Breast epithelium (tissue), 4 donors: ENCODE measurements at regions not wholly inside any gene's neighbourhood (a gene's known extent, or its start where the extent isn't known, plus 50 kb on each side); places are given as distances from the start of the nearest gene placed in this dataset.

ENCODE experiments used
- DNase-seq, 2 donors: peaks; one replicate each; pipeline ENCODE4 v3.0.0-alpha.2; 2019; ENCODE audit warnings: low spot score in 2 of 2
- H3K27ac ChIP-seq, 2 donors: fragments of 200-600 bp; sonication (generic) in 1 of 2; one replicate each; pipeline ENCODE4 v1.5.1; 2016 to 2019; ENCODE audit warnings: mild to moderate bottlenecking in 1 of 2
- H3K27me3 ChIP-seq, 2 donors: fragments of 200-600 bp; sonication (generic) in 1 of 2; one replicate each; pipeline versions ENCODE4 v1.5.1 to v1.6.0; 2017 to 2019; ENCODE audit warnings: control low read depth in 1 of 2, mild to moderate bottlenecking in 1 of 2
- H3K36me3 ChIP-seq: fragments of 200-600 bp; one replicate; pipeline ENCODE4 v1.5.1; 2019
- H3K4me1 ChIP-seq, 2 donors: fragments of 200-600 bp; sonication (generic); one replicate each; pipeline ENCODE4 v1.5.1; 2016 to 2019; ENCODE audit warnings: control low read depth in 1 of 2
- H3K4me3 ChIP-seq, 3 donors: fragments of 200-600 bp; sonication (generic); 1 replicate in 2 of 3; 2 replicates in 1 of 3; pipeline ENCODE4 v1.5.1; 2016 to 2019; ENCODE audit warnings: mild to moderate bottlenecking in 3 of 3, moderate library complexity in 2 of 3
- H3K9me3 ChIP-seq, 2 donors: fragments of 200-600 bp; sonication (generic) in 1 of 2; one replicate each; pipeline ENCODE4 v1.5.1; 2016 to 2019; ENCODE audit warnings: control low read depth in 1 of 2
- CTCF ChIP-seq, 3 donors: fragments of 450-650 bp; IDR thresholded peaks; one replicate each; pipeline ENCODE4 v1.5.1; 2016 to 2017; ENCODE audit warnings: antibody characterized with exemption in 3 of 3, mild to moderate bottlenecking in 3 of 3, moderate library complexity in 3 of 3
- POLR2A ChIP-seq: fragments of 450-650 bp; IDR thresholded peaks from one replicate; pipeline ENCODE4 v1.6.1; 2016; ENCODE audit warnings: antibody characterized with exemption, mild to moderate bottlenecking, moderate library complexity
- POLR2AphosphoS5 ChIP-seq, 3 donors: sonication (generic); formaldehyde crosslinking; IDR thresholded peaks; one replicate each; pipeline ENCODE4 v1.6.1; 2017; ENCODE audit warnings: antibody characterized with exemption in 3 of 3
- intact Hi-C: fragments of 100-400 bp; cut with DNase I; formaldehyde crosslinking; loops from one replicate; pipeline ENCODE4 v1.15.1; 2023; ENCODE audit warnings: low total_unique reads

- no peaks in the 10 kb centered on the region for H3K27me3 ChIP-seq
- intact Hi-C loops, result no loop called here
- no peaks in the 10 kb centered on the region for H3K36me3 ChIP-seq
- H3K4me3 ChIP-seq, result no peak overlapping the region
- H3K27ac ChIP-seq, result no peak overlapping the region
- no peaks in the 10 kb centered on the region for H3K4me1 ChIP-seq
- H3K9me3 ChIP-seq, result peaks cover 0 to 2% of the 10 kb centered on the region in 2 donors
- no peak for TF ChIP-seq POLR2A
- TF ChIP-seq POLR2AphosphoS5 (IDR thresholded peaks at IDR 0.05), result no peak
- TF ChIP-seq CTCF (IDR thresholded peaks at IDR 0.05), result no peak
- DNase-seq, result no peak
Measured at GRCh38 chr1:221001167-221001566, 121.9 kb downstream of the HLX start.

GRCh38 chr1:221002601-221003000 is 123.4 kb downstream of the HLX start:
- Histone ChIP-seq H3K9me3 (peaks cover 0 to 2% of the 10 kb centered on the region in 2 donors), H3K27me3 (no peaks in the 10 kb centered on the region), H3K36me3 (no peaks in the 10 kb centered on the region), H3K27ac (no peak overlapping the region), H3K4me1 (no peaks in the 10 kb centered on the region), H3K4me3 (no peak overlapping the region)
- intact Hi-C loops, result no loop called here
- TF ChIP-seq CTCF (IDR thresholded peaks at IDR 0.05) (no peak), POLR2A (no peak), POLR2AphosphoS5 (IDR thresholded peaks at IDR 0.05) (no peak)
- DNase-seq, result no peak

GRCh38 chr1:221011145-221011544 is 131.9 kb downstream of the HLX start:
- Histone ChIP-seq H3K4me3 (no peak overlapping the region), H3K27me3 (no peaks in the 10 kb centered on the region), H3K4me1 (no peaks in the 10 kb centered on the region), H3K9me3 (no peaks in the 10 kb centered on the region), H3K36me3 (no peaks in the 10 kb centered on the region), H3K27ac (no peak overlapping the region)
- DNase-seq, result no peak
- TF ChIP-seq POLR2A (no peak), POLR2AphosphoS5 (IDR thresholded peaks at IDR 0.05) (no peak), CTCF (IDR thresholded peaks at IDR 0.05) (no peak)
- intact Hi-C loops, result no loop called here

GRCh38 chr1:221012120-221012519 is 132.9 kb downstream of the HLX start:
- no peaks in the 10 kb centered on the region for H3K4me1 ChIP-seq
- H3K9me3 ChIP-seq, result no peaks in the 10 kb centered on the region
- no peaks in the 10 kb centered on the region for H3K36me3 ChIP-seq
- no peak overlapping the region for H3K4me3 ChIP-seq
- H3K27ac ChIP-seq, result no peak overlapping the region
- intact Hi-C loops, result no loop called here
- no peak for DNase-seq
- TF ChIP-seq CTCF (IDR thresholded peaks at IDR 0.05), result no peak
- TF ChIP-seq POLR2A, result no peak
- TF ChIP-seq POLR2AphosphoS5 (IDR thresholded peaks at IDR 0.05), result no peak
- no peaks in the 10 kb centered on the region for H3K27me3 ChIP-seq

GRCh38 chr1:221013691-221014660 is 134.7 kb downstream of the HLX start:
- no peak overlapping the region for H3K27ac ChIP-seq
- H3K4me1 ChIP-seq, result no peaks in the 10 kb centered on the region
- H3K9me3 ChIP-seq, result no peaks in the 10 kb centered on the region
- intact Hi-C loops, result no loop called here
- DNase-seq, result no peak
- H3K27me3 ChIP-seq, result no peaks in the 10 kb centered on the region
- H3K36me3 ChIP-seq, result no peaks in the 10 kb centered on the region
- no peak for TF ChIP-seq POLR2AphosphoS5 (IDR thresholded peaks at IDR 0.05)
- no peak for TF ChIP-seq POLR2A
- no peak for TF ChIP-seq CTCF (IDR thresholded peaks at IDR 0.05)
- H3K4me3 ChIP-seq, result no peak overlapping the region
